ENCODE measurements at regions not wholly inside any gene's neighbourhood (a gene's known extent, or its start where the extent isn't known, plus 50 kb on each side); places are given as distances from the start of the nearest gene placed in this dataset.

- TF ChIP-seq CTCF (IDR thresholded peaks at IDR 0.05; ENCODE audit: low read depth, low read length, poor library complexity, severe bottlenecking) (no peak), EZH2phosphoT487 (IDR thresholded peaks at IDR 0.05; ENCODE audit: borderline replicate concordance, low read length) (no peak)
Observed at GRCh38 chr12:59115526-59115925, 195.2 kb upstream of the LRIG3 start.
